GM10248 (cell line): ENCODE measurements at regions not wholly inside any gene's neighbourhood (a gene's known extent, or its start where the extent isn't known, plus 50 kb on each side); places are given as distances from the start of the nearest gene placed in this dataset.

Experiments
- CTCF ChIA-PET: fragments of 300-600 bp; sonication (Branson Sonifier 250); formaldehyde crosslinking; extraction: SDS; loops from one replicate; lab custom pipeline; 2021; ENCODE audit warnings: antibody characterized with exemption; lab: Yijun Ruan, JAX
- POLR2A ChIA-PET: fragments of 350-650 bp; sonication (Branson Sonifier 250); formaldehyde crosslinking; extraction: SDS; loops from one replicate; lab custom pipeline; 2020; ENCODE audit warnings: antibody characterized with exemption; lab: Yijun Ruan, JAX
- DNase-seq: peaks from one replicate; pipeline ENCODE4 v3.0.0; 2012; ENCODE audit errors: extremely low spot score
- TF ChIP-seq, protein P1 (sequence below): IDR thresholded peaks from 2 replicates; pipeline ENCODE4 v1.5.1; 2012; ENCODE audit warnings: mild to moderate bottlenecking, low read depth; ENCODE audit errors: extremely low read depth, missing control alignments, control extremely low read depth

DNA sequence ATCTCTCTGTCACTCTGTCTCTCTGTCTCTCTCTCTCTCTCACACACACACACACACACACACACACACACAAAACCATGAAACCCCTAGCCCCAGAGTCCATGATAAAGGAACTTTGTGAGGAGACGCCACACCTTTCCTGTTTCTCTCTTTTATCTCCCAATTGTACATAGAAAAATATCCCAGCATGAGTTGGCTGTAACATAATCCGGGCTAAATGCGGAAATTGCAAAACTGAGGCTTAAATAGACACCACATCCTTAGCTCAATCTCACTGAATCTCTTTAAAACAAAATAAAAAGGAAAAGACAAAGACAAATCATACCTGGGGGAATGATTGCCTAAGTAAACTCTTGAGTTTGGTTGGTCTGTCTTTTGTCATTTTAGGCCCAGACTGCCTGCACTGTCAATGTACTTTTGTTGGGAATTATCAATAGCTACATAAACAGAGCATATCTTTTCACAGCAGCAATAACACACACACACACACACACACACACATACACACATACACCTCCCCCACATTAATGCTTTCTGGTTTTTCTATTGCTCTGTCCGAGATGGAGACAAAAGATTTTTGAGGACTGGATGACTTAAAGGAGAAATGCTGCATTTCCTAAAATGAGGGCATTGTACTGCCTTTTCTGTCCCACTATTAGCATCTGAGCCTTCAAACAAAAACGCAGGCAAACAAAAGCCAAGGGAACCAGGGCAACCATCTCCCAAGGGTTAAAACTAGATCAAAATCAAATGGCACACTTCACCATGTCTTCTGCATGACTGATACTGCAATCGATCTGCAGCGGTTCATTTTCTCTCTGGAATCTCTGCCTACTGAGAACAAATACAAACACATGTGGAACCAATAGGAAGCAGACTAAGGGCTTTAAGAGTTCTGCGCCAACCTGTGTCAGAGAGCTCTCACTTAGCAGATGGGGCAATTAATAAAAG, 321.5 kb downstream of the NFIB start:
- POLR2A ChIA-PET = no interaction called here

DNA sequence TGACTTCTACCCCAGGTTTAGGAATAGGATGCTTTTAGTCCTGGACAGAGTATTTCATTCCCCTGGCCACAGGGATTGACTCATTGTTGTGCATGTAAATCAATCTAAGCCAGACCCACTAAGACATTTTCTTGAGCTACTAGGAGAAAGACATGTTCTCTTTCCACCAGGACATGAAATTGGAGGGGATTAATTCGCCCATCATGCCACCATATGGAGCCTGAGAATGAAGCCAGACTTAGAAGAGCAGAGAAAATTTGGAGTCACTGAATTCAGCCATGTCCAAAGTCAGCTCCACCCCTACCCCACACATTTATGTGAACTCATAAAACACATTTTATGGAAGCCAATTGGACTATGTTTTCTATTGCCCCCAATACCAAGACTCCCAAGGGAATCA, 322.5 kb downstream of the NFIB start:
- POLR2A ChIA-PET = no interaction called here
- DNase-seq = no peak
- TF ChIP-seq, protein P1, sequence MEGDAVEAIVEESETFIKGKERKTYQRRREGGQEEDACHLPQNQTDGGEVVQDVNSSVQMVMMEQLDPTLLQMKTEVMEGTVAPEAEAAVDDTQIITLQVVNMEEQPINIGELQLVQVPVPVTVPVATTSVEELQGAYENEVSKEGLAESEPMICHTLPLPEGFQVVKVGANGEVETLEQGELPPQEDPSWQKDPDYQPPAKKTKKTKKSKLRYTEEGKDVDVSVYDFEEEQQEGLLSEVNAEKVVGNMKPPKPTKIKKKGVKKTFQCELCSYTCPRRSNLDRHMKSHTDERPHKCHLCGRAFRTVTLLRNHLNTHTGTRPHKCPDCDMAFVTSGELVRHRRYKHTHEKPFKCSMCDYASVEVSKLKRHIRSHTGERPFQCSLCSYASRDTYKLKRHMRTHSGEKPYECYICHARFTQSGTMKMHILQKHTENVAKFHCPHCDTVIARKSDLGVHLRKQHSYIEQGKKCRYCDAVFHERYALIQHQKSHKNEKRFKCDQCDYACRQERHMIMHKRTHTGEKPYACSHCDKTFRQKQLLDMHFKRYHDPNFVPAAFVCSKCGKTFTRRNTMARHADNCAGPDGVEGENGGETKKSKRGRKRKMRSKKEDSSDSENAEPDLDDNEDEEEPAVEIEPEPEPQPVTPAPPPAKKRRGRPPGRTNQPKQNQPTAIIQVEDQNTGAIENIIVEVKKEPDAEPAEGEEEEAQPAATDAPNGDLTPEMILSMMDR = no peak
- CTCF ChIA-PET = interaction anchor here (1.2 kb wide), 1 partner anchor 361 kb away, joined by 3 read pairs; no protein-coding TSS in a partner anchor

More for the DNA sequence above, 321.5 kb downstream of the NFIB start:
- no peak for DNase-seq
- CTCF ChIA-PET = interaction anchor here (1.2 kb wide), 1 partner anchor 360 kb away, joined by 3 read pairs; no protein-coding TSS in a partner anchor
- TF ChIP-seq, protein P1 = no peak

DNA sequence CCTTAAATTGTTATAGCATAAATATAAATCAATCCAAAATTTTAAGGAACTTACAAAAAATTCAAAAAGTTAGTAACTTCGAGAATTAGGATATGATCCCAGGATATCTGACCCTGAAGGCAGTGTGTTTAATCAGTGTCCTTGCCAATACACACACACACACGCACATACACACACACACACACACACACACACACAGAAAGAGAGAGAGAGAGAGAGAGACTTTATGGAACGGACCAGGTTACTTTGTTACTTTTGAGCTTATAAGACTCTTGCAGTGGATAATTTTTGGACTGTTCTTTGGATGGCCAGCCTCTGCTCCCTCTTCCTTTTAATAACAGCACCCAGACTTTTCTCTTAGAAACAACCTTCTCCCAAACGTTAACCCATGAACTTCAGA, 322.9 kb downstream of the NFIB start:
- ChIA-PET POLR2A (no interaction called here), CTCF (interaction anchor here (1.2 kb wide), 1 partner anchor 362 kb away, joined by 3 read pairs; no protein-coding TSS in a partner anchor)
- DNase-seq = no peak
- TF ChIP-seq, protein P1 = no peak

DNA sequence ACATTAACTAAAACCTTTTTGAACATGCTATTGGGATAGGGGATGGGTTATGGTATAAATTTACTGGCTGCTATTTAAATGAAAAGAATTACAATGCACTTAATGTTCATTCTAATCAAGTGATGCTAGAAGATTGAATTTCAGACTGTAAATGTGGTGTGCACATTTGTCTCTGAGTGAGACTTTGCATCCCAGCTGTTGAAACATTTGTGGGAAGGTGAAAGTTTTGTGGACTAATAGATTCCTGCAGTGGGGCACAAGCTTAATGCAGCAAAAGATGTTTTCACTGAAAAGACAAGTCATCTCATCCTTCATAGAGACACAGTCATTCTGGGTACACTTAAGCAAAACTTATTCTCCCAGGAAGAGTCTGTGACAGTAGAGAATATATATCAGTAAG, 323.6 kb downstream of the NFIB start:
- DNase-seq = no peak
- TF ChIP-seq, protein P1 = no peak
- ChIA-PET CTCF (no interaction called here), POLR2A (no interaction called here)

DNA sequence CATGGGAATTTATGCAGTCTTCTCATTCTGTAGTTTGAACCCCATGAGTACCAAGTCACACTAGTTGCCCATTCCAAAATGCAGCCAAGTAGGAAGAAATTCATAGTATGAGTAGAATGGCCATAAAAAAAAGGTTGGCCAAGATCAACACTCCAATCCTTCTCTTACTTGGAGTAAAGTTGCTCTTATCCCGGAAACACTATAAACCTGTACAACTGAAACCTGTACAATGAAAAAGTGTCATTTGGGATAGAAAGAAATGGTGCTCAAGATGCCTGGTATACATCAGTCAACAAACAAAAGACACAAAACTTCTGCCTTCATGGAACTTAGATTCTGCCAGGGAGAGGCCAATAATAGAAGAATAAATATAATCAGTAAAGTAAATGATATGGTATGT, 325.0 kb downstream of the NFIB start:
- CTCF ChIA-PET = no interaction called here

DNA sequence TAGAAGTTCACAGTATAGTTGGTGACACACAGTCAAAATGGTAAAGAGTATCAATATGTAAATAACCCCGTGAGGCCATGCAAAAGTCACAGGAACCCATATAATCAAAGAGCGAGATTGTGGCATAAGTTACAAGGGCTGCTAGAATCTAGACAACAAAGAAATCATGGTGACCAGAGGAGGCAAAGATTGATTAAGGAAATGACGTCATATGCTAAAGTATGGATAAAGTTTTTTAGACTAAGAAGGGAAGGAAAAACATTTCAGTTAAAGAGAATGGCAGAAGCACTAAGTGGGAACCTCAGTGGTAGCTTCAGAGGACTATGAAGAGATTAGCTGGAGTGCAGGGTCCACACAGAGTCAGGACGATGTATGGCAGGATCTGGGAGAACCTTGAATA, 330.3 kb downstream of the NFIB start:
- POLR2A ChIA-PET = no interaction called here
- no peak for DNase-seq
- CTCF ChIA-PET = no interaction called here
- TF ChIP-seq, protein P1 = no peak

More for the DNA sequence above, 325.0 kb downstream of the NFIB start:
- TF ChIP-seq, protein P1 = no peak
- no peak for DNase-seq
- POLR2A ChIA-PET = no interaction called here
